GM21529 (cell line): ENCODE measurements at regions not wholly inside any gene's neighbourhood (a gene's known extent, or its start where the extent isn't known, plus 50 kb on each side); places are given as distances from the start of the nearest gene placed in this dataset.
"Not testable (repeated sequence)": the region's sequence is repeated elsewhere in the genome, so short reads cannot be mapped to it uniquely, and the experiment has no call there.

ENCODE experiments used
- ATAC-seq: cut with Tn5 transposase; IDR thresholded peaks from one replicate; pipeline ENCODE4 v1.9.1; 2021; ENCODE audit not compliant: unreplicated experiment

DNA sequence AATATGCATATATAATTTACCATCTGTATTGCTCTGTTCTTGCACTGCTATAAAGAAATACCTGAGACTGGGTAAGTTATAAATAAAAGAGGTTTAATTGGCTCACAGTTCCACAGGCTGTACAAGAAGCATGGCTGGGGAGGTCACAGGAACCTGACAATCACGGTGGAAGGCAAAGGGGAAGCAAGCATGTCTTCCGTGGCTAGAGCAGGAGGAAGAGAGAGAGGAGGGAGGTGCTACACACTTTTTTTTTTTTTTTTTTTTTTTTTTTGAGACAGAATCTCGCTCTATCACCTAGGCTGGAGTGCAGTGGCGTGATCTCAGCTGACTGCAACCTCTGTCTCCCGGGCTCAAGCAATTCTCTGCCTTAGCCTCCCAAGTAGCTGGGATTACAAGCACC lies 150.9 kb upstream of the DTNBP1 start:
- not testable (repeated sequence) for ATAC-seq

GRCh38 chr6:15811107-15811506 lies 148.3 kb upstream of the DTNBP1 start:
- ATAC-seq, result no peak

- no peak for ATAC-seq
Measured at GRCh38 chr6:15810618-15811017, 147.8 kb upstream of the DTNBP1 start.

- no peak for ATAC-seq
Measured at GRCh38 chr6:15809367-15809766, 146.5 kb upstream of the DTNBP1 start.

DNA sequence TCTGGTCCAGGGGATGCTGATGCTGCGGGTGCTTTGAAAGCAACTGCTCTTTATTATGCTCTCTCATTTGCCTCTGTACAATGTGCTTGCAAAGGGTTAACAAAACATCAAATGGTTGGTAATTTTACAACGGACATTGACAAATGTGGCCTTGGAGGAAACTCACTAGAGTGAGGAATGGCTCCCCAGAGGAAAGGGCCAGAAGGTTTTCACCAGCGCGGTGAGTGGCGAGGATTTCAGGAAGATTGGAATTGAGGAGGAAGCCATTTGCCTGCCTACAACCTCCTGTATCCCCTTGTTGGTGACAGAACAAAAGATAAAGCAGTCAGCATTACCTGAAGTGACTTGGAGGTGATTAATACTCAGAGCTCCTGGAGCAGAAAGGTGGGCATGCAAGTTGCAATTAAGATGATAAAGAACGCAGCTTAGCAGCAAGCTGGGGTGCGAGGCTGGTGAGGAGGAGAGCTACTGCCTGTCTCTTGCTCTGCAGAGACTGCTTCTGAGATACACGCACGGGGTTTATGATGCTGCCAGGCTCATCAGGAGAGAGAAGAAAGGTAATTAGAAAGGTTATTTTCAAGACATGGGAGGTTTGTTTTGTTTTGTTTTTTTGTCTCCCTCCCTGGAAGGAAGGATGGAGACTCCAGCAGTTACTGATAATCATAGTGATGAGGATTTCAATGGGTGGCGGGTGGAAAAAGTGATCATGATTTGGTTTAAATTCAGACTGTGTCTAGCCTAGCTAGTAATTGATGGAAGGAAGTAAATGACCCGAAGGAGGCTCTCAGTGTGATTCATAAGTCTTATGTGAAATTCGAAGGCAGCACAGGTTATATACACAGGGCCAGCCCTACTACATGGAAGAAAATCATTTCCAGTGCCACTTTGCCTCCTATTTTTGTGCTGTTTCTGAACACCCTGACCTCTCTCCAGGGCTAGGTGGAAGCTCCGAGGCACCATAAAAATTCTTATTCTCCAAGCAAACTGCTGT lies 141.6 kb upstream of the DTNBP1 start:
- no peak for ATAC-seq

- ATAC-seq, result no peak
Measured at GRCh38 chr6:15802466-15802865, 139.6 kb upstream of the DTNBP1 start.

DNA sequence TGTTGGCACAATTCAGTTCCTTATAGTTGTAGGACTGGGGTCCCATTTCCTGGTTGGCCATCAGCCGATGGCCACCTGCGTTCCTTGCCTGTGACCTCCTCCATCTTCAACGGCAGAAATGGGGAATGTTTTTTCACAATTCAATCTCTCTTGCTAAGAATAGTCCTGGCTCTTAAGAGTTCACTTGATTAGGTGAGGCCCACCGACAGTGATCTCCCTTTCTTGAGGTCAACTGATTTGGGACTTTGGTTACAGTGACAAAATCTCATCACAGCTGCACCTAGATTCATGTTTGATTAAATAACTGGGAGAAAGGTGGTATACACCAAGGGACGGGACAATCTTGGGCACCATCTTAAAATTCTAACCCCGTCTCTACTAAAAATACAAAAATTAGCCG lies 139.1 kb upstream of the DTNBP1 start:
- no peak for ATAC-seq

DNA sequence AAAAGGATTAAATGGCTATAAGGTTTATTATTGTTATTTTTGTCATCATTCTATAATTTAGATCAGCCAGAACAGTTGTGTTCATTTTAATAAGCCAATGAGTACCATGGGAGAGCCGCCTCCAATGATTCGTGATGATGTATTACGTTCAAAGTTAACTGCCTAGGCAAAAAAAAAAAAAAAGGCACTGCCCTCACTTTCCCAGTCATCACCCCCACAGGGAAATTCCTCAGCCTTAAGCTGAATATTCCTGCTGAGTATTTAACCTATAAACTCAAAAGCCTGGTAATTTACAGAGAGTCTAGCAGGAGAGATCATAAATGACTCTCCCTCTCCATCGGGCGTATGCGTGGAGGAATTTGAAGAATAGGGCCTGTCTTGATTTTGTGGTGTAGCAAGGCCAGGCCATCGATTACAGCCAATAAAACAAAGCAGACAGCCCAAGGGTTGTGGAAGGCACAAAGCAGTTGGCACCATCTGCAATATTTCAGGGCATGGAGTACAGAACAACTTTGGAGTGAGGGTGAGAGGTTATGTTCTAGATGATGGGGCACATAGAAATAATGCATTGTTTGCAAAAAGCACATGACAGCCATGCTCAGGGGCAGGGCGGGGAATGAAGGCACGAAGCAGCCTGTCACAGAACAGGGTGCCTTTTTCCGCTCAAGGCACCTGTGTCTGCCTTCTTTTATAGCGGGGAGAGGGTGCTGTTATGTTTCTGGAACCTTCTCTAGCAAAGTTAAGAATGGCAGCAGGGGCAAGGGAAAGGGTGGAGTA lies 138.2 kb upstream of the DTNBP1 start:
- ATAC-seq, result no peak

DNA sequence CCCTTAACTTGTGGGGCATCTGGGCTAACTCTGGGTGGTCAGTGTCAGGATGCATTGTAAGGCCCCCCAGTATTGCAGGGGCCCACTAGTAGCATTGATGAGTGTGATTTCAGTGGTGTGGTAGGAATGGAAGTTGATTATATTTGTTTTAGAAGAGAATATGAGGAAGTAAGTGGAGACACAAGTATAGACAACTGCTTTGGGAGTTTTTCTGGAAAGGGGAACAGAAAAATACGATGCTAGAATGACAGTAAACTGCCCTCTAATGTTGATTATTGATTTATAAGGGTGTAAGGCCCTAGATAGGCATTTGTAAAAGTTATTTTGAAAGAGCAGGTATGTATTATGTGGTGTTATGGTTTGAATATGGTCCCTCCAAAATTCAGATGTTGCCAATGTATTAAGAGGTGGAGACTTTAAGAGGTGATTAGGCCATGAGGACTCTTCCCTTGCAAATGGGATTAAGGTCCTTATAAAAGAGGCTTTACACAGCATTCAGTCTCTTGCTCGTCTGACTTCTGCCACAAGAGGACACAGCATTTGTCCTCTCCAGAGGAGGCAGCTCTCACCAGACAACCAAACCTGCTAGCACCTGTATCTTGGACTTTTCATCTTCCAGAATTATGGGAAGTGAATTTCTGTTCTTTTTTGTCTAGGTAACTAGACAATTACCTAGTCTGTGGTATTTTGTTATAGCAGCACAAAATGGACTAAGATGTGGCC lies 135.9 kb upstream of the DTNBP1 start:
- ATAC-seq, result no peak

- ATAC-seq, result no peak
Measured at GRCh38 chr6:15796844-15797243, 134.0 kb upstream of the DTNBP1 start.

DNA sequence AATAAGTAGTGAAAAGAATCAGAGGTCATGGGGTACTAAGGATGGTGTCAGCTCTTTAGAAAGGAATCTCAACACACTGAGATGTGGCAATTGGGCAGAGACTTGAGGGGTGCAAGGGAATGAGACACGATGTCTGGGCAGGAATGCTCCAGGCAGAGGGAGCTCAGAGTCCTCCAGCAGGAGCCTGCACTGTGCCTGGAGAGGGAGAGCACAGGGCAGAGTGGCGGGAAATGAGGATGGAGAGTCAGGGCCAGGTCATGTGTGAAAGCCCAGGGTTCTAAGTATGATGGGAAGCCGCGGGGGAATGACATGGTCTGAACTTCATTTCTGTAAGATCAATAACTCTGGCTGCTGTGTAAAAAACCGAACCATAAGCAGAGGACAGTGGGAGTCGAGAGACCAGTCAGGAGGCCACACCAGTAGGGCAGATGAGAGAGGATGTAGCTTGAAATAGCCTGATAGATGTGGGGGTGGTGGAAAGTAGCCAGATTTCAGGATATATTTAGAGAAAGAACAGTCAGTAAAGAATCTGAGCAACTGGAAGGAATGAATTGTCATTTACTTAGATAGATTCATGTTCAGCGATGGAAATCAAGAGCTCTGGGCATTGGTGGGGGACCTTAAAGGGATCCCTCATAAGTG lies 133.4 kb upstream of the DTNBP1 start:
- ATAC-seq, result no peak

DNA sequence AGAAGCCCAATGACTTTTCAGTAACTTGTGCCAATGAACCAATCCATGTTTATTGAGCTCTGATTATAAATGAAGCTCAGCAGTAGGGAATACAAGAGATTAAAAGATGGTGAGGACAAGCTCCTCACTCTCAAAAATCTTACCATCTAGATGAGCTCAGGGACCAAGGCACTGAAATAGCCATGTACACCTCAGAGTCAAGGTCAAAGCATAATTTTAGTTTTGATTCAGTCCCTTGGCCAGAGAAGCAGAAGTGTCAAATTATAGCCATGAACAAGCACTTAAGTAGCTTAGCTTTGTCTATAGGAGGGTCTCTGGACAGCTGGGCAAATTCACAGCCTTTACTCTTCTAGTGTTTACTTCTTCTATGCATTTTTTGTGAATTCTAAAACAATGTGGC lies 131.0 kb upstream of the DTNBP1 start:
- ATAC-seq, result no peak

GRCh38 chr6:15793288-15793687 lies 130.5 kb upstream of the DTNBP1 start:
- ATAC-seq, result no peak

DNA sequence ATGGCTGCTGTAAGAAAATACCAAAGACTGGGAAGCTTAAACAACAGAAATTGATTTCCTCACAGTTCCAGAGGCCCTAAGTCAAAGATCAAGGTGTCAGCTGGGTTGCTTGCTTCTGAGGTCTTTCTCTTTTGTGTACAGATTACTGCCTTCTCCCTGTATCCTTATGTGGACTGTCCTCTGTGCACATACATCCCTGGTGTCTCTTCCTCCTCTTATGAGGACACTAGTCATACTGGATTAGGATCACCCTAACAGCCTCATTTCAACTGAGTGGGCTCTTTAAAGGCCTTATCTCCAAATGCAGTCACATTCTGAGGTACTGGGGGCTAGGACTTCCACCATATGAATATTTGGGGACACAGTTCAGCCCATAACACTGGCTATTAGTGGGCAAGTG lies 130.0 kb upstream of the DTNBP1 start:
- ATAC-seq, result no peak

- ATAC-seq, result no peak
Measured at GRCh38 chr6:15791448-15792181, 128.8 kb upstream of the DTNBP1 start.

DNA sequence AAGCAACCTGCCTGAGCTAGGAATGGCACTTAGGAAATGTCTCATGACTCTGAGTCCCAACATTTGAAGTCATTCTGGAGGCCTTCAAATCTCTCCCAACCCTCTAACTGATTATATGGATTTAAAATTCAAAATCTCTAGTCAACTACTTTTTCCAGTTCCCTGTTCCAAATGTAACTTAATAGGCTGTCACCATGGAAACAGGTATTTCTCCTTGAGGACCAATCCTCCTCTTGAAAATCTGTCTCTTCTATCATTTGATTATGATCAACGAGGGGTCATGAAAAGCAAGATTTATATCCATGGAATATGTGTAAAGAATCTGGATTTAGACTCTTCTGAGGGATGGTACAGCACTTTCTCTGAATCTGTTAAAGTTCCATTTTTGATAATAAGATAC lies 127.3 kb upstream of the DTNBP1 start:
- ATAC-seq, result no peak

DNA sequence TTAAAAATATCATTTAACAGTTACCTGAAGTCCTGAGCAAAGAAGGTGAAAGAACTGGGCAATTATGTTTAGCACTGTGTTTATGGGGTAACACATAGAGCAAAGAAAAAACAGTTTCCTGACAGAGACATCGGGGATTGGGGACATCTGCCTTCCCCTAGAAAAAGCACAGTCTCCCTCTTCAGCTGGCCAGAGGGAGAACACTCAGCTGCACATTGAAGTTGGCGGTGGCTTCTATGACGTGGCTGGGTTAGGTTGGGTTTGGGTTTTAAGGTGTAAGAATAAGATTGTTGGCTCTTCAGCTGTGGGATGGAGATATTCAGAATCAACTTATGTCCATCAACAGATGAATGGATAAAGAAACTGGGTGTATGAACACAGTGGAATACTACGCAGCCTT lies 124.0 kb upstream of the DTNBP1 start:
- no peak for ATAC-seq

- no peak for ATAC-seq
Measured at GRCh38 chr6:15783484-15783883, 120.7 kb upstream of the DTNBP1 start.

DNA sequence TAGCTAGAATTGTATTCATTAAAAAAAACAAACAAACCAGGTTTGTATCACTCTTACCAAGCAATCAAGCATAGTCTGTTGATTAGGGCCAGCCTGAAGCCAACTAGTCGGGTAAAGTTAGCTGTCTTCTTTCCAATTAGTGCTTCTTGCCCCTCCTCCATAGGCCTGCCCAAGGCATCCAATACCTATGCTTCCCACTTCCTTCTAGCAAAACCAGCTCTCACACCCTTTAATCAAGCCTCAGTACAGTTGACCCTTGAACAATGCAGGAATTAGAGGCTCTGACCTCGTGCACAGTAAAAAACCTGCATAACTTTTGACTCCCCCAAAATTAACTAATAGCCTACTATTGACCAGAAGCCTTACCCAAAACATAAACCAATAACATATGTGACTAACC lies 119.1 kb upstream of the DTNBP1 start:
- no peak for ATAC-seq

DNA sequence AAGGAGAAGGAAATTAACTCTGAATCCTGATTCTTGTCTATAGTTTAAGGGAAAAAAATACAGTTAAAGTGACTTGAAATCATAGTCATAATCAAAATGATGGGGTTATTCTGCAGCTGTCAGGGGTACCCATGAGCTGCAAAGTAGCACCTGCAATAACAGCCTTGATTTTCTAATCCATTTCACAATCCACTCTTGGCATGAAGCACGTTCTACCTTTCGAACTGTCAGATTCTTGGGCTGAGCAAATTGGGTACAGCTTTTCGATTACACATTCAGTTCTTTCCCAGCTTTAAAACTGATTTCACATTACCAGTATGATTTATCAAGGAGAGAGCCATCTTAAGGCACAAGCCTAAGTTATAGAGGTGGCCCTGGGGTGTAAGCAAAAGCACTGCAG lies 118.5 kb upstream of the DTNBP1 start:
- no peak for ATAC-seq
